H7 (cell line): ENCODE measurements at regions not wholly inside any gene's neighbourhood (a gene's known extent, or its start where the extent isn't known, plus 50 kb on each side); places are given as distances from the start of the nearest gene placed in this dataset.

Experiments used
- DNase-seq: peaks from one replicate; pipeline ENCODE4 v3.0.0; 2012
- H3K27me3 ChIP-seq: 2 replicates; pipeline ENCODE4 v1.6.0; 2011; ENCODE audit warnings: mild to moderate bottlenecking, low read length; ENCODE audit not compliant: control insufficient read depth, insufficient read depth
- H3K36me3 ChIP-seq: replicated peaks from 2 replicates; pipeline ENCODE4 v1.5.1; 2011; ENCODE audit warnings: low read length; ENCODE audit not compliant: control insufficient read depth, insufficient read depth
- H3K4me3 ChIP-seq: 2 replicates; pipeline ENCODE4 v1.5.1; 2011; ENCODE audit warnings: low read depth, mild to moderate bottlenecking, control low read depth, low read length, moderate library complexity; ENCODE audit not compliant: insufficient read depth

- H3K27me3 ChIP-seq = no peaks in the 10 kb centered on the region
- no peak overlapping the region for H3K4me3 ChIP-seq
- H3K36me3 ChIP-seq = no peaks in the 10 kb centered on the region
- peak; percentile 30 for DNase-seq
These were observed 906.1 kb downstream of the SLC4A3 start for GRCh38 chr2:220533485-220533884.

- H3K27me3 ChIP-seq = no peaks in the 10 kb centered on the region
- H3K36me3 ChIP-seq = no peaks in the 10 kb centered on the region
- no peak overlapping the region for H3K4me3 ChIP-seq
- no peak for DNase-seq
These were observed 912.1 kb downstream of the SLC4A3 start for GRCh38 chr2:220539481-220539880.

- H3K36me3 ChIP-seq = no peaks in the 10 kb centered on the region
- DNase-seq = no peak
- H3K4me3 ChIP-seq = no peak overlapping the region
- no peaks in the 10 kb centered on the region for H3K27me3 ChIP-seq
These were observed 916.6 kb downstream of the SLC4A3 start for GRCh38 chr2:220544049-220544448.

DNA sequence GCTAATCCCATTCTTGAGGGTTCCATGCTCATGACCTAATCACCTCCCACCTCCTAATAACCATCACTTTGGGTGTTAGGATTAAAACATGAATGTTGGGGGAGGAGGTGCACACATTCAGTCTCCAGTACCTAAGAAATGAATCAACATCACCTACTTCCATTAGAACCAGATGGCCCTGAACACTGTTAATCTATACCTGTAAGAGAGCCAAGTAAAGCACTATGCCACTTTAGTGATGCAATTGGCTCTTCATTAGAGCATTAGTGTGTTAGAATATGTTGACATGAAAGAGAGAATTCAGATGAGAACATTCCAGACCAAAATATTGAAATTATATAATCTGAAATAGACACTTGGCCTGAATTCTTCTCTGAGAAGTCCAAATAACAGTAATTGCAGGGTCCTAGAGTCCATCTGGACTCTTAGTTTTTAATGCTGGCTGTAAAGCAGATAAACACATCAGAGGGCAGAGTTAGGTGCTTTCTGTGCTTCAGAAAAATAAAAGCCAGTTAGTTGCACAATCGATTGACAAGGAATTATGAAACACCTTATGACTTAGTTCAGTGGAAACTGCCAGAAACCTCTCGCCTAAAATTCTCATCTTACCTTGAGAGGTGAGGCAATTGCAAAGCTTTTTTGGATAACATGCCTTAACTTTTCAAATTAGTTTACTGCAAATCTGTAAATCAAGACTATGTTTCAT, 923.7 kb downstream of the SLC4A3 start:
- Histone ChIP-seq H3K4me3 (no peak overlapping the region), H3K36me3 (no peaks in the 10 kb centered on the region), H3K27me3 (no peaks in the 10 kb centered on the region)
- DNase-seq = no peak

DNA sequence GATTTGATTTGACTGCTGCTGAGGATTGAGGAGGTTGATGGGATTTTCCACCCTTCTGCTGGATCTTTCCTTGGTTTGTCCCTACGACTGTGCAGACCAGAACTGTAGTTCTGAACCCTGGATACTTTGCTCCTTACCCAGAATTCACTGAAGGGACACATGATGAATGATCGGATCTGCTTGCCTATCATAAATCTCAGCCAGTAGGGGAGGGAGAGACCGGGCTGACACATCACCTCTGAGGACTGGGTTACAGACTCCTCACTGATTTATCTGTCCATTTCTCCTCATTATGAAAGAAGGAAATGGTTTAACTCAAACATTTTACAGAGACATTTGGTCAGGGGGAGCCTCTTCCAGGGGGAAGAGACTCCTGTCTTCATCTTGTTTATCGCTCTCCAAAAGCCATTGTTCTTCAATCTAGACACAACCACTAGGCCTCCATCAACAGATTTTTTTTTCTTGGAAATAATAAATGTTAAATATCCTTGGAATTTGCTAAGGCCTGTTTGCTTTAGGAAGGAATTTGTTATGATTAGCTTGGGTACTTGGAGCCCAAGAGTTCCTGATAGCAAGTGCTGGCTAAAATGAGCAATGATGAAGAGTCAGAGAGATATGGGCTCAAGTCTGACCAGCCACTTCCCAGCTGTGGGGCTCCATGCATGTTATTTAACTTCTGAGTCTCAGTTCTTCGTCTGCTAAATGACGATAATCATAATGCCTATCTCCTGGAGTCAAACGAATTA, 925.5 kb downstream of the SLC4A3 start:
- no peak for DNase-seq
- H3K27me3 ChIP-seq = no peaks in the 10 kb centered on the region
- H3K4me3 ChIP-seq = no peak overlapping the region
- no peaks in the 10 kb centered on the region for H3K36me3 ChIP-seq

- DNase-seq = no peak
- Histone ChIP-seq H3K4me3 (no peak overlapping the region), H3K36me3 (no peaks in the 10 kb centered on the region), H3K27me3 (no peaks in the 10 kb centered on the region)
These were observed 928.7 kb downstream of the SLC4A3 start for GRCh38 chr2:220555961-220556630.

DNA sequence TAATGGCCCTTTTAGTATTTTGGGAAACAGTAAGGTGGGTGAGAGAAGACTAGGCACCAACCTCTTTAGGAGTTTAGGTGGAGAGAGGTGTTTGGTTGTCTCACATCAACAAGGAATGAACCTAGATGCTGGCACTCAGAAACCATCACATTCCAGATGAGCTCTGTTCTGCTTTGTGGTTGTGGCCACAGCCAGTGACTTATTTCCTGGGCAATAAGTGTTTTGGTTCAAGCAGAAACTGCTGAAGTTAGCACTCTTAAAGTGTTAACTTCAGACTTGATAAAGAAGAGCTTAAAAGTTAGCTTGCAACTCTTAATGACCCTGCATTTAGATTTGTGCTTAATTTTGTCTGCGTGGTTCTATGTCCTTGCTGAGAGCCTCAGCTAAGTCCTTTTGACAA, 929.2 kb downstream of the SLC4A3 start:
- DNase-seq = no peak
- Histone ChIP-seq H3K36me3 (no peaks in the 10 kb centered on the region), H3K27me3 (no peaks in the 10 kb centered on the region)

DNA sequence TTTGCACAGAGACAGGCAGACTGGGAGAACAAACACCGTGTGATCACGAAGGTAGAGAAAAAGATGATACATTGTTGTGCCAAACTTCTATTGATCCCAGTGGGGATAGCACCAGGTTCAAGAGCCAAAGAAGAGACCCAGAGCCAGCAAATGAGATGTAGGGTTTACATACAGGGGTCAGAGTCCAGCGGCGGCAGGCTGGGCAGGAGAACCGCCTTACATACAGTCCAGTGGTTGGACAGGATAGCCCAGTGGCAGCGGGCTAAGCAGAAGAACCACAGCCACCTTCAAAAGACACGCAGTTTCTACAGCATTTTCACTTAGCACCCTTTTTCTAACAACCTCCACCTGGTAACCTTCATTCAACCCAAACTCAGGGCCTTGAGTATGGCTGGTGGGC, 932.8 kb downstream of the SLC4A3 start:
- H3K36me3 ChIP-seq = no peaks in the 10 kb centered on the region
- H3K27me3 ChIP-seq = no peaks in the 10 kb centered on the region
- DNase-seq = no peak
- no peak overlapping the region for H3K4me3 ChIP-seq

More for the DNA sequence above, 929.2 kb downstream of the SLC4A3 start:
- H3K4me3 ChIP-seq = no peak overlapping the region

DNA sequence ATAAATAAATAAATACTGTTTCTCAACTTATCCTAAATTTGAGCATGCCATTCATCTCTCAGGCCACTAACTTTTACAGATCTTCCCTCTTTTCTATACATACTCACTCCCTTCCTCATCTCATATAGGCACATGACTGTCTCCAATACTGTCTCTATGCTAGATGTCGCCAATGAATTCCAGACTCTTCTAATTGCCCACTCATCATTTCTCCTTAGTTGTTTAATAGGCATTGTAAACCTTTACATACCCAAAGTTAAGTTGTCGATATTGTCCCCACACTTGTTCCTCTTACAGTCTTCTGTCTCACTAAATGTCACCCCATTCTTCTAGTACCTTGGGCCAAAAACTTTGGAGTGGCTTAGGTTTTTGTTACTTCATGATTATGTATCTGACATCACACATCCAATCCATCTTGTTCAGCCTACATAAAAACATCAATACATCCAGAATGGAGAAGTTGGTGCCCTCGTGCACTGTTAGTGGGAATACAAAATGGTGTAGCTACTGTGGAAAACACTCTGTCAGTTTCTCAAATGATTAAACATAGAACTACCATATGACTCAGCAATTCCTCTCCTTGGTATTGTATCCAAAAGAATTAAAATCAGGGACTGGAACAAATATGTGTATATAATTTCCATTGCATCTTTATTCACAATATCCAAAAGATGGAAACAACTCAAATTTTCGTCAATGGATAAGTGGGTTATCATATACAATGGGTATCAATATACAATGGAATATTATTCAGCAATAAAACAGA, 935.1 kb downstream of the SLC4A3 start:
- Histone ChIP-seq H3K36me3 (no peaks in the 10 kb centered on the region), H3K27me3 (no peaks in the 10 kb centered on the region), H3K4me3 (no peak overlapping the region)
- DNase-seq = no peak

DNA sequence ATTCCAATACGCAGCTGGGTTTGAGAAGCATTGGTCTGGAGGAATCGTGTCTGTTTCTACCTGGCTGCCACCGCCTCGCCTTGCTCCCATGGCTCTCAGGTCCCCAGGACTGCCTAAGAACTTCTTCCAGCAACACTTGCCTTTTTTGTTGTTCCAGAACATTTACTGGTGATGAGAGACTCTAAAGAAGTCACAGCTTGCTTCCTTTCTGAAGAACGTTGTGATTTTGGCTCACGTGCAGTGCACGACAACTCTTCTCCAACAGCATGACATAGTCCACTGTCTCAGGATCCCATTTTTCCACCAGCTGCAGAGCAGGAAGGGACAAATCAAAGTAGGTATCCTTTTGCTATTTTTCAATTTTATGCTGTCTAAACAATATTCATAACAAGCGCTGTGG, 940.9 kb downstream of the SLC4A3 start:
- H3K4me3 ChIP-seq = no peak overlapping the region
- no peaks in the 10 kb centered on the region for H3K36me3 ChIP-seq
- DNase-seq = no peak
- H3K27me3 ChIP-seq = no peaks in the 10 kb centered on the region

DNA sequence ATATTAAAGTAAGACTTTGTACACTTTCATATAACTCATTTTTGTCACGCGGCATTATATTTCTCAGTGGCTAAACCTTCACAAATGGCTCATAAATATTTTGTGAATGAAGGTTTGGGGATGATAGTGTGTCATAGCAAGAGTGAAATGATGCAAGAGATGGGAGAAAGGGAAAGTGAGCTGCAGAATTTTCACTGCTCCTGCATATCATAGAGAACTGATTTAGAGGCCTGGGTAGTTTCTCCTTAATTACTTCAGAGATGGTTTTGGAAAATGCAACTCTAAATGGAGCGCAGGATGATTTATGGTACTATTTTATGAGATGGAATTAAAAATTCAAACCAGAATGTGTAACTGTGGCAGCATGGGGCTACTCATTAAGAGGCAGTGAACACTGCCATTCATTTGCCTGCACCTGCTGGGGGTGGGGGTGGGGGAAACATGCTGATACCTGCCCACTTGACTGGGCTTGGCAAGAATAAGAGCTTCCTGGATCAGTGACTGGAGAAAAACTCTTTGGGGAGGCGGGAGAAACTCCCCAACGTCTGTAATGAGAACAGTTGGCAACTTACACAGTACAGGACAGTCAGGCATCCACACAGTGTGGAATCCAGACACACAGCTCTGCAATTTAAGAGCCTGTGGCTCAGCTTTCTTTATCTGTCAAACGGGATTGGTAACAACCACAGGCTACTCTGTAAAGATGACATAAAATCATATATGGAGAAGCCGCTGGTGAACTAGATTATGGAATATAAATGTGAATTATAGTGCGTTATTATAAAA, 941.9 kb downstream of the SLC4A3 start:
- H3K36me3 ChIP-seq = no peaks in the 10 kb centered on the region
- no peaks in the 10 kb centered on the region for H3K27me3 ChIP-seq
- no peak for DNase-seq
- no peak overlapping the region for H3K4me3 ChIP-seq

- no peaks in the 10 kb centered on the region for H3K36me3 ChIP-seq
These were observed 945.0 kb downstream of the SLC4A3 start for GRCh38 chr2:220572385-220572784.

GRCh38 chr2:220574038-220574437, 946.6 kb downstream of the SLC4A3 start:
- Histone ChIP-seq H3K4me3 (no peak overlapping the region), H3K27me3 (no peaks in the 10 kb centered on the region), H3K36me3 (no peaks in the 10 kb centered on the region)
- DNase-seq = no peak

More at GRCh38 chr2:220572385-220572784, 945.0 kb downstream of the SLC4A3 start:
- no peak for DNase-seq
- no peaks in the 10 kb centered on the region for H3K27me3 ChIP-seq
- H3K4me3 ChIP-seq = no peak overlapping the region

GRCh38 chr2:220575963-220576362, 948.5 kb downstream of the SLC4A3 start:
- DNase-seq = no peak
- Histone ChIP-seq H3K4me3 (no peak overlapping the region), H3K27me3 (no peaks in the 10 kb centered on the region), H3K36me3 (no peaks in the 10 kb centered on the region)
